Endothelial cell of hepatic sinusoid (primary cell): ENCODE measurements at regions not wholly inside any gene's neighbourhood (a gene's known extent, or its start where the extent isn't known, plus 50 kb on each side); places are given as distances from the start of the nearest gene placed in this dataset.

Source experiments
- in situ Hi-C: cut with HindIII; loops from 2 replicates; pipeline ENCODE4 v1.10.0; 2017; ENCODE audit warnings: low sequenced_read_pairs

DNA sequence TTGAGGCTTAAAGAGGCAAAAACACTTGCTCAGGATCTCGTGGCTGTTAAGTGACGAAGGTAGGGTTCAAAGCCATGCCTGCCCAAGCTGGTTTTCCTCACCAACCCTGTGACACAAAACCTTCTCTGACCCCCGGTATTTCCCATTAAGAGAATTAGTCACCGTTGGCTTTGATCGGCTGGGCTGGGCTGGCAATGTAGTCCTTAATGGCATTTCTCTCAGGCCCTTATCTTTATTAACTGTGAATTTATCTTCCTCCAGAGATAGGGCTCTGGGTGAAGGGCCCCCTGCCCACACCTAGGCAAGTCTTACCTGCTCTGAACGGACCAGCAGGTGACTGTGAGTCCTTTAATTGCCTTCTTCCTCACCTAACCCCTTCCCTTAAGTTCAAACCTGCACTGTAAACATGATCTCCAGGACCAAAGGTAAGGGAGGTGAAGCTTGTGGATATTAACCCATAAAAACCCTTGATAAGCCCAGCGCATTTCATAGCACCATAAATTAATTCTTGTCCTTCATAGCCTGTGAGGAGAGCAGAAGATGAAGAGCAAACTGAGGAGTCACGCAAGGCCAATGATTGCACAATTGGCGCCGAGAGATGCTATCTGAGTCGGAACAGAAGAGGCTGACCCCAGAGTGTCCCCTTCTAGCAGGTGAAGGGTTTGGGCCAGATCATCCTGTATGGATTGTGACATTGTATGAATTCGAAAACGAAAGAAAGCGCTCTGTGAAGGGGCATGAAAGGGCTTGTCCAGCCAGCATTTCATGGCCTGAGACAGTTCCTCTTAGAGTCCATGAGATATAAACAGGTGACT lies 790.8 kb upstream of the TBX3 start:
- in situ Hi-C loops, result no loop called here

GRCh38 chr12:115473257-115473956 lies 789.4 kb upstream of the TBX3 start:
- in situ Hi-C loops, result no loop called here

DNA sequence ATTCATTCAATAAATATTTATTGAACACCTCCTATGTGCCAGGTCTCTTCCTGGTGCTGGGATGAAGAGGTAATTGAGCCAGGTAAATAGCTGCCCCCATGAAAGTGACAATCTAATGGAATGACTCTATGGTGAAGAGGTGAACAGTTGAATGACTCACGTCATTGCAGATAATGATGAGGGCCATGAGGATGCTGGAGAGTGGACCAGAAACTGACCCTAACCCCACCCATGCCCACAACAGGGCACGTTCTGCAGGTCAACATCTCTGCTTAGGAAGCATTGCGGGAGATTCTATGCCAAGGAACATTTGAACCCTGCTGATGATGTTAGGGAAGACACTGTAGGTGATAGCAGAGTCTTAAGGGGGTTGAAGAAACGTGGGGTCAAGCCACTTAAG lies 788.9 kb upstream of the TBX3 start:
- in situ Hi-C loops, result no loop called here

- in situ Hi-C loops, result no loop called here
These were observed 787.0 kb upstream of the TBX3 start for GRCh38 chr12:115470977-115471376.

DNA sequence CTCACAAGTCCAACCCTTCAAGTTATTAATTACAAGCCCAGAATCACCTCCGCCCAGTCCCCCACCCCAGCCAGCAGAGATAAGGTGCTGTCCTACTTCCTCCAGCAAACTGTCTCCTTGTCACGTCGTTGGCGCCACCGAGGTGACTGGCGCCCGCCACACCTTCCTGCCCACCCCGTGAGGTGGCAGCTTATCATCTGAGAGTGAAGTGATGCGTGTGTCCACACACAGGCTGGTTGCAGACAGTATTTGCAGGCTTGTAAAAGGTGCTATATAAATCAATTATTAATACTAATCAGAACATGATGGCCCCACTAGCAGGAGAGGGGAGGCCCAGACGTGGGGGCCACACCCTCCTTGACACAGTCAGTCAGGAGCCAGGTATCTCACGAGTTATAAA lies 786.6 kb upstream of the TBX3 start:
- in situ Hi-C loops, result no loop called here

GRCh38 chr12:115468087-115468510 lies 784.1 kb upstream of the TBX3 start:
- in situ Hi-C loops, result no loop called here

DNA sequence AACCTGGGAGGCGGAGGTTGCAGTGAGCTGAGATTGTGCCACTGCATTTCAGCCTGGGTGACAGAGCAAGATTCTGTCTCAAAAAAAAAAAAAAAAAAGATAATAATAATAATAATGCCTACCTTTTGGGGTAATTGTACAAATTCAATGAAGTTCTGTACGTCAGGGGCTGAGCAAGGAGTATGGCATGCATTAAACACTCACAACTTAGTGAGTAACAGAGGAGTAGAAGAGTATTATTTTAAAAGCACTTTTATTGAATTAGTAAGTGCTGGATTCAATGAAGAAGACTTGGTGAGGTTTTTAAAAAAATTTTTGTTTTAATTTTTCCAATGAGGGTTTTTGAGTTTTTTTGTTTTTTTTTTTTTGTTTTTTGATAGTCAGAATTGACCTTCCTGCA lies 783.6 kb upstream of the TBX3 start:
- in situ Hi-C loops, result no loop called here

- in situ Hi-C loops, result no loop called here
These were observed 782.1 kb upstream of the TBX3 start for GRCh38 chr12:115466076-115466475.

DNA sequence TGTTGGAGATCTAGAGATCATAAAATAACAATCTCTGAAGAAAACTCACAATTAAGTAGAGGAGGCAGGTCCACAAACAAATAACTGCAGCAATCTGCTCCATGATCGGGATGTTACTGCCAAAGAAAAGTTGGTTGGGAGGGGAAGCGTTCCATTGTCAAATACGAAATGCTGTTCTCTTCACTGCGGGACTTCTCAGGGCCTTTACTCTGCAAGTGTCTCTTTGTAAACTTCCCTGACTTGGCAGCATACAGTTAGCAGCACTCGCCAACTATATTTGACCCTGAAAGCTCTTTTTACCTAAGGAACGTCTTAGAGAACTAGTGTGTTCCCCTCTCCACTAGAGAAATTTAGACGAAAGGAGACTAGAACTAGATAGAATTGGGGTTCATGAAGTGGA lies 780.7 kb upstream of the TBX3 start:
- in situ Hi-C loops, result no loop called here

- in situ Hi-C loops, result no loop called here
These were observed 780.2 kb upstream of the TBX3 start for GRCh38 chr12:115464111-115464581.

DNA sequence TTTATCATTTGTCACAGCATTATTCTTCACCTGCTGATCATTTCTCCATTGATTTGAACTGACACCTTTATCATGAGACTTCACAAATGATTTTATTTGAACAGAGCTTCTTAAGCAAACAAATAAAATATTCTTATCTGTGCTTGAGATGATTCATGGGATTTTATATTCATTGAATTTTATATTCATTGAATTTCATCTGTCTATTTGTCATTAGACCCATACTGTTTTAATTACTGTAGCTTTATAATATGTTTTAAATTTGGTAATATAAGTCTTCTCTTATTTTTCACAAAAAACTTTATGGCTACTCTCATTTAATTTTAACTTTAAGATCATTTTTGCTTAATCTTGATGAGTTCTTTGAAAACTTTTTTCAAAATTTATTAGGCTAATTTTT lies 777.4 kb upstream of the TBX3 start:
- in situ Hi-C loops, result no loop called here

- in situ Hi-C loops, result no loop called here
These were observed 773.8 kb upstream of the TBX3 start for GRCh38 chr12:115457798-115458197.

DNA sequence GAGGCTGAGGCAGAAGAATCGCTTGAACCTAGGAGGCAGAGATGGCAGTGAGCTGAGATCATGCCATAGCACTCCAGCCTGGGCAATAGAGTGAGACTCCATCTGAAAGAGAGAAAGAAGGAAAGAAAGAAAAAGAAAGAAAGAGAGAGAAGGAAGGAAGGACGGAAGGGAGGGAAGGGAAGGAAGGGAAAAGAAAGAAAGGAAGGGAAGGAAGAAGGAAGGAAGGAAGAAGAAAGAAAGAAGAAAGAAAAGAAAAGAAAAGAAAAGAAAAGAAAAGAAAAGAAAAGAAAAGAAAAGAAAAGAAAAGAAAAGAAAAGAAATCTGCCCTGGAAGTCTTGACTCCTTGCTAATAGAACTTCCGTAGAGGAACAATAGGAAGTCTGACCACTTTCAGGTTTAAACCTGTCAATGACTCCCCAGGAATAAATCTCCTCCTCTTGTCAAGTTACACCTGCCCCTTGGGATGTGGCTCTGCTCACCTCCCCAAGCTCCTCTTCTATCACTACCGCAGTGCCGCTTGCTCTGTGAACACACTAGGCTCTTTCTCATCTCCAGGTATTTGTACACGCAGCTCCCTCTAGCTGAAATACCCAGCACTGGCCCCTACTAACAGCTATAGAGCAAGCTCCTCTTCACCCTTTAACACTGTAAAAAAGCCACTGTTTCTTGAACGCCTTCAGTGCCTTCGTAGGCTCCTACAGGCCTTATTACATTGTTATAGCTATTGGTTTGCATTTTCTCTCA lies 773.1 kb upstream of the TBX3 start:
- in situ Hi-C loops, result no loop called here

DNA sequence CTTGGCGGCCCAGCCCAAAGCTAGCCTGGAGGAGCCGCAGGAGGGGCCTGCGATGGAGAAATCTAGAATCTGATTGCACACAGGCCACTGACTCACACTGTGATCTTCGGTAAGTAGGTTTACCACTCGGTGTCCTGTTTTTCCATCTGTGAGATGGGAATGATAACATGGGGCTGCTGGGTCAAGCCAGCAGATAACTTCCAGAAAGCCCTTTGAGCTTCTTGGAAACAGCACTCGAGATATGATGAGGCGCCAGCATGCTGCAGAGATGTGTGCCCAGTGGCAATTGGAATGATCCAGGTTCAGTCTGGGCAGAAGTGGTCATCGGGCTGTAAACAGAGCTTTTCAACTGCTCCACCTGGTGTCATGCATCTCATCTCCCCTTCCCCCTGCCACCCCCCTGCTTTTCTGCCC lies 771.3 kb upstream of the TBX3 start:
- in situ Hi-C loops, result no loop called here

- in situ Hi-C loops, result no loop called here
These were observed 768.8 kb upstream of the TBX3 start for GRCh38 chr12:115452751-115453281.

- in situ Hi-C loops, result no loop called here
These were observed 768.1 kb upstream of the TBX3 start for GRCh38 chr12:115451780-115452736.

GRCh38 chr12:115451151-115451779 lies 767.3 kb upstream of the TBX3 start:
- in situ Hi-C loops, result no loop called here

DNA sequence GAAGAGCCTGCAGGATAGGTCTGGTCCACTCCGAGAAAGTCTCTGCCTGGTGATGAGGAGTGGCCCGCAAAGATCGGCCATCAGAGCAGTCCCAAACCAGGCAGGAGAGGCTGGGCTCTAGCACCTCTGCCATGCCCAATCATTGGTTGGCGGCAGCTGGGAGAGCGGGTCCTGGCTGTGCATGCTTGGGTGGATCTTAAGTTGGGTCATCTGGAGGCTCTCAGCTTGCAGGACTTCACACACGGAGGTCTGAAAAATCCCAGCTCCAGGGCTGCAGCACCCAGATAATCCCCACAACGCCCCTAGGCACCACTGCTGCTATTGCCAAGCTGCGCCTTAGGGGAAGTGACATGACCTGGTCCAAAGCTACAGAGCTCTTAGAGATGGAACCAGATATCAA lies 766.7 kb upstream of the TBX3 start:
- in situ Hi-C loops, result no loop called here

DNA sequence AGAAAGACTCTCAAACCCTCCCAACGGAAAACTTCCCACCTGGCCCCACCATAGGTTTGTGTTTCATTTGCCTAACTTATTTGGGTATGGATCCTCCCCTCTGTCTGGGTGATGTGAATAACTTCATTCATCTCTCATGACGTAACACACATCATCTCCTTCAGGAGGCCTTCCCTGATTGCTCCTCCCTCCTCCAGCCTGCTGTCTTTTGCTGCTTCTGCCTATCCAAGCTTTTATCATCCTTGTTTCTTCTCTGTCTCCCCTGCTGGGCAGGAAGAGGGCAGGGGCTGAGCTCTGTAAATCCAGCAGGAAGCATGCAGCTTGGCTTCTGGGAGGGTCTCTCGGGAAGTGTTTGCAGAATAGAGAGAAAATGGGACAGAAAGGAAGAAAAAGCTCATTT lies 766.0 kb upstream of the TBX3 start:
- in situ Hi-C loops, result no loop called here

DNA sequence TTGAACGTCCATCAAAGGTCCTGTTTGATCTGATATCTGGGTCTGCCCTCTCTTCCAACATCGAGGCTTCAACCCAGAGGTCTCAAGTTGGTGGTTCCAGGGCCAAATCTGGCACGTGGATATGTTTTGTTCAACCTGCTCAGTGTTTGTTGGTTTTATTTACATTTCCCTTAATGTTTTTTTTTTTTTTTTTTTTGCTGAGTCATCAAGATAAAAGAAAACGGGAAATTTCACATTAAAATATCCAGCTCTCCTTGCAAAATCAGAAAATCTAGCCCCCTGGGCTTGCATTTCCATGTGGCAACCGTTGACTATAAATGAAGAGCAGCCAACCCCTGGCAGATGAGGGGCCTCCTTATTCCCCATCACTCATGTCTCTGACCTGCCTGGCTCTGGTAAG lies 765.6 kb upstream of the TBX3 start:
- in situ Hi-C loops, result no loop called here
